ENCODE measurements at regions not wholly inside any gene's neighbourhood (a gene's known extent, or its start where the extent isn't known, plus 50 kb on each side); places are given as distances from the start of the nearest gene placed in this dataset.

DNA sequence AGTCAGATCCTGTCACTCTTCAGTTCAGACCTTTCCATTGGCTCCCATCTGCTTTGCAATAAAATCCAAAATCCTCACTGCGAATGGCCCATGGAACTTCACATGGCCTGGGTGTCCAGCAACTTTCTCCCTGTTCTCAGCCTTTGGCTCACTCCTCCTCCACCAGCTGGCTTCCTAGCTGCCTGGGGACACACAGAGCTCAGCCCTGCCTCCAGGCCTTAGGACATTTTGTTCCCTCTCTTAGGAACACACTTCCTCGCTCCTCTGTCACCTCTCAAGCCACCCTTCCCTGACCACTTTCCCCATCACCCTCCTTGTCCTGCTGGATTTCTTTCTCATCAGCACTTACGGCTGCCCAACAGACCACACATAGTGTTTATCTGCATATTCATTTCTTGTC, 419.6 kb downstream of the MED13L start:
- DNase-seq (ENCODE audit: low read depth), result no peak

- no peak for DNase-seq (ENCODE audit: low read depth)
Measured at GRCh38 chr12:115857160-115857920, 420.2 kb downstream of the MED13L start.

DNA sequence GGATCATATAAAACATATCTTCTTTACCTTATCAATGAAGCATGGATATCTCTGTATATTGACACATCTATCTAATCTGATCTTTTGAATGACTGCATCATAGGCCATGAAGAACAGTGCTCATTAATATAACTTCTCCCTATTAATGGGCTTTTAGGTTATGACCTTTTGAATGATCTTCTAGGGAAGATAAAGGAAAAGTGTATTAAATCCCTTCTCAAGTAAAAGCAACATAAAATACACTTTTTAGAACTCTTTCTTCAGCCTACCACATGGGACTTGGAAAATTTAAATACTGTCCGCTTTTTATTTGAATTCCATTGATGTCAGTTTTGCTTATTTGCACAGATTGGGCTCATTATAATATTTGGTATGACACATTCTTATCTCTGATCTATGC, 425.4 kb downstream of the MED13L start:
- no peak for DNase-seq (ENCODE audit: low read depth)

DNA sequence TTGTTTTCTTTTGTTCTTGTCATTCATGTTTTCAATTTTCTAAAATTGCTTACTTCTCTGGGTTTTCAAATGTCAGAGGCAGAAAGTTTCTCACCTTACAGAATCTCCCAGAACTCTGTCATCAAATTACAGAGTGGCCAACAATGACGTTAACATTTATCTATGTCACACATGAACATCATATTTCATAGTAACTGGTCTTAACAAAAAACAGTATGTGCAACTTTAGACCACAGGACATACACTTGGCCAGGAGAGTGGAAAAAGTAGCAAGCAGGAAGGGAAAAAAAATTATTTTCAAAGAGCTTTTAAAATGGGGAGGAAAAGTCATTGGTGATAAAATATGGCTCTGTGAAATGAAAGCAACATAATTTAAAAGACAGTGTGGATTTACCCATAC, 426.5 kb downstream of the MED13L start:
- DNase-seq (ENCODE audit: low read depth), result no peak

DNA sequence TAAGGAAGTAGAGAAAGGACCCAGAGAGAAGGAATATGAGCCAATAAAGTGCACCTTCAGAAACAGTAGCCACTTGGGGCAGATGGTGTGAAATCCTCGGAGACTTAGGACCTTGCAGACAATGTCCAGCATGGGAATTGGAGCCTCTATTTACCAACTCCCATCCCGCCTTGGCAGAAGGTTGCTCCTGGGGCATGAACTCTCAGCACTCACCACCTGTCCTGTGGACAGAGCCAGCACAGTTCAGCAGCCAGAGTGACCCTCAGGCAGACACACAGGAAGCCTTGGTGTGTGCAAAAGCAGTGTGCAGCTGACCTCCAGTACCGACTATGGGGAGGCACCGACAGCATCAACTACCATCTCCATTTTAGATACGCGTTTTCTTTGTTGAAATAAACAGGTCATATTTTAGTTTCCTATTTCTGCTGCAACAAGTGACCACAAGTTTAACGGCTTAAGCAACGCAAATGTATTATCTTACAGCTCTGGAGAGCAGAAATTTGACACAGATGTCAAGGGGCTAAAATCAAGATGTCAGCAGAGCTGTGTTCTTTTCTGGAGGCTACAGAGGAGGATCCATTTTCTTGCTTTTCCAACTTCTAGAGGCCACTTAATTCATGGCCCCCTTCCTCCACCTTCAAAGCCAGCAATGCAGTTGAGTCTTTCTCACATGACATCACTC, 428.1 kb downstream of the MED13L start:
- no peak for DNase-seq (ENCODE audit: low read depth)

DNA sequence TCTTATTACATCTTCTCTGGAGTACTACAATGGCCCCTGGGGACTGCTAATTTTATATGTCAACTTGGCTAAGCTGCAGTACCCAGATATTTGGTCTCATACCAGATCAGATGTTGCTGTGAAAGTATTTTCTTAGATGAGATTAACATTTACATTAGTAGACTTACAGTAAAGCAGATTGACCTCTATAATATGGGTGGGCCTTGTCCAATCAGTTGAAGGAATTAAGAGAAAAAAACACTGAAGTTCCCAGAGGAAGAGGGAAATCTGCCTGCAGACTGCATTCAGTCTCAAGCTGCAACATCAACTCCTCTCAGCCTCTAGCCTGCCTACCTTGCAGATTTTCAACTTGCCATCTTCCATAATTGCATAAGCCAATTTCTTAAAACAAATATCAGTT, 430.1 kb downstream of the MED13L start:
- DNase-seq (ENCODE audit: low read depth), result no peak

GRCh38 chr12:115846516-115846915, 431.0 kb downstream of the MED13L start:
- DNase-seq (ENCODE audit: low read depth), result no peak

DNA sequence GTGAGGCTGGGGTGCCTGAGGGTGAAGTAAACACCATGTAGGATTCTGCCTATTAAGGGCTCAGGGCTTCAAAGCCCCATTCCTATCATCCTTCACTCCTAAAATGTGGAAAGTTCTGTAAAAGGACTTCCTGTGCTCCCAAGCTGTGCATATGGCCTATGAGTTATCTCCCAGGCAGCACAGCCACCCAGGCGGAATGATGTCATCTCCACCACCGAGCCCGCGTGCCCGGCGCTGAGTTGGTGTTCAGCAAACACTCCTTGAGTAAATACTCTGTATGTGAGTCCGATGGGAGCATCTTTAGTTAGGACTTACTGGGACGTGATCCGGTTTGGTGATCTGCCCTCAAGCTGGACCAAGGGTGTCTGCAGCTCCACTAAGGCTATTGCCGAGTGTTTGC, 437.3 kb downstream of the MED13L start:
- no peak for DNase-seq (ENCODE audit: low read depth)

DNA sequence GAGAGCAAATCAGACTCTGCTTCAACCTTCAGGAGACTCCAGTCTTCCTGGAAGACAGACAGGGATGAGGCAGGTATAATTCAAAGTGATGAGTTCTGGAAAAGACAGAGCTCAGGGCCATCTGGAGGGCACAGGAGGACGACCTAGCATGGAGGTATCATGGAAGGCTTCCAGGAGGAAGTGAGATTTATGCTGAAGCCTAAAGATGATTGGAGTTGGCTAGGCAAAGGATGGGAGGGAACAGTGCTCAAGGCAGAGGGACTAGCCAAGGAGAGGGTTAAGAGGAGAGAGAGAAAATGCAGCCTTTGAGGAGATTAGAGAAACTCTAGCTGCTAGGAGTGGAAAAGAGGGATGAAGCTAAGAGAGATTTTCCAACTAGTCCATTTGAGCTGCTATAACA, 438.5 kb downstream of the MED13L start:
- DNase-seq (ENCODE audit: low read depth), result no peak

DNA sequence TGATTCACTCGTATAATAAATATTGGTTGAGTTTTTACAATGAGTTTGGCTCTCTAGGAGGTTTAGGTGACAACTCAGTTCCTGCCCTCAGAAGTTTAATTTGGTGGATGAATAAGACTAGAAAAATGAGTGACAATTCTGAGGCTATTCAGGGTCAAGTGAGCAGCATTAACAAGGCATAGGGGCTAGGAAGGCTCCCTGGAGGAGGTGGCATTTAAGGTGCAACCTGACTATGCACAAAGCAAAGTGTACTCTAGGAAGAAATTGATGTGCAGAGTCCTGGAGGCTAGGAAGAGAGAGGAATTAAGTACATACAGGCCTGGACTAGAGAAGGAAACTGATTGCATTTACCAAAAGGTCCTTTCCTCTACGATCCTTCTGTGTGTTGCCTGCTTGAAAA, 440.3 kb downstream of the MED13L start:
- DNase-seq (ENCODE audit: low read depth), result no peak

GRCh38 chr12:115835445-115835844, 442.0 kb downstream of the MED13L start:
- no peak for DNase-seq (ENCODE audit: low read depth)

GRCh38 chr12:115833704-115834103, 443.8 kb downstream of the MED13L start:
- DNase-seq (ENCODE audit: low read depth), result no peak

DNA sequence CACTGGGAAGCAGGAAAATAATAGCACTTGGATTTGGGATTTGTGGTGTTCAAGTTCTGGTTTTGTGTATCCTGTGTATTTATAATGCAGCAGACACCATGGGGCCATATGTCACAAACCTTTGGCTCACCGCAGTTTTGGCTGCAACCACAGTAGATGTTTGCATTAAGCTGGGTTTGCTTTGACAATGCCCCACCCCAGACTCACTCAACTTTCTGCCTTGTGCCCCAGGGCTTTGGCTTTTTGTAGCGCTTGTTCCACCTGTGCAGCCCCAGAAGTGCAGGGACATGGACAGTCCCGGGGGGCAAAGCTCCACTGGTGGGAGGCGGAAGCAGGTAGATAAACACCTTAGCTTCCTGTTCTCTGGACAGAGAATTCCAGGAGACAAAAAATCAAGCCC, 446.9 kb downstream of the MED13L start:
- no peak for DNase-seq (ENCODE audit: low read depth)

DNA sequence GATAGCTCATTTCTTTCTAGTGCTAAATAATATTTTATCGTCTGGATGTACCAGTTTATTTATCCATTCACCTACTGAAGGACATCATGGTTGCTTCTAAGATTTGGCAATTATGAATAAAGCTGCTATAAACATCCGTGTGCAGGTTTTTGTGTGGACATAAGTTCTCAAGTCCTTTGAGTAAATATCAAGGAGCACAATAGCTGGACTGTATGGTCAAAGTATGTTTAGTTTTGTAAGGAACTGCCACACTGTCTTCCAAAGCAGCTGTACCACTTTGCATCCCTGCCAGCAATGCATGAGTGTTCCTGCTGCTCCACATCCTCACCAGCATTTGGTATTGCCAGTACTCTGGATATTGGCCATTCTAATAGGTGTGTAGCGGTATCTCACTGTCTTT, 447.4 kb downstream of the MED13L start:
- DNase-seq (ENCODE audit: low read depth), result no peak

DNA sequence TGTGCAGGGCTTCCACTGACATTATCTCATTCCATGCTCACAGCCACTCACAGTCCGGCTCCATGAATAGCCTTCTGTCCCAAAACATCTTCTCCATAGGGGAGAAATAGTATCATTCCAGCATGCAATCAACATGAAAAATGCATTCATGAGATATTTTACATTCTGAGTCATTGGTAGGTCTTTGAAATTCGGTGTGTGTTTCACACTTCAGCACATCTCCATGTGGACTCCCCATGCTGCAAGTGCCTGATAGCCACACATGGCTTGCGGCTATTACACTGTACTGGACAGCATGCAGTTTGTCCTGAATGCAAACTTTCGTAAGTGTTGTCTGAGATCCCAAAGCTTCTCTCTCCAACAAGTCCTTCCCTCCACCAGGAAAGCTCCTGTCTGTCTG, 449.3 kb downstream of the MED13L start:
- no peak for DNase-seq (ENCODE audit: low read depth)

GRCh38 chr12:115824936-115825602, 452.4 kb downstream of the MED13L start:
- DNase-seq (ENCODE audit: low read depth), result no peak

- no peak for DNase-seq (ENCODE audit: low read depth)
Measured at GRCh38 chr12:115823635-115824034, 453.9 kb downstream of the MED13L start.

- no peak for DNase-seq (ENCODE audit: low read depth)
Measured at GRCh38 chr12:115820656-115821055, 456.8 kb downstream of the MED13L start.

DNA sequence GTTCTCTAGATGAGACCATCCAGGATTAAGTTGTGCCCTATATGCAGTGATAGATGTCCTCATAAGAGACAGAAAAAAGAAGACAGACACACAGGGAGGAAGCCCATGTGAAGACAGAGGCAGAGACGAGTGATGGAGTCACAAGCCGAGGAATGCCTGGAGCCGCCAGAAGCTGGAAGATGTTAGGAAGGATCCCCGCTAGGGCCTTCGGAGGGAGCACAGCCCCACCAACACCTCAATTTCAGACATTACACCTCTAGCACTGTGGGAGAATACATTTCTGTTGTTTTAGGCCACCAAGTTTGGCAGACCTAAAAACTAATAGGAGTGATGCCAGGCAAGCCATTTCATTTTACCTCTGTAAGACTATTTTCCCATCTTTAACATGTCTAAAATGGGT, 458.5 kb downstream of the MED13L start:
- no peak for DNase-seq (ENCODE audit: low read depth)

DNA sequence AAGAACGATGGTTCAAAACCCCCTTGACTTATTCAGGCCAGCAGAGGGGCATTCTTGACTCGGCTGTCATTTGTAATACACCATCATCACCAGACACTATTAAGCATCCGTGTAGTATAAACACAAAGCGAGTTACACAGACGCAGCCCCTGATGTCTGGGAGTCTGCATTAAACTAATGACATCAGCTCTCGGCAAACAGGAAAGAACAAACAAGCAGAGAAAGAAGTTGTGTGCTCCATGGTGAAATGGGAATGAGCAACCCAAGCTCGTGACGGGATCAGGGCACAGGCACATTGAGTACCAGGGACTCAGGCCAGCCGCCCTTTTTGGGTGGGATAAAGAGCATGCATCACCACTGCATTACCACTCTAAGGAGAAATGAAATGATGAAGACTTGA, 460.1 kb downstream of the MED13L start:
- DNase-seq (ENCODE audit: low read depth), result no peak

DNA sequence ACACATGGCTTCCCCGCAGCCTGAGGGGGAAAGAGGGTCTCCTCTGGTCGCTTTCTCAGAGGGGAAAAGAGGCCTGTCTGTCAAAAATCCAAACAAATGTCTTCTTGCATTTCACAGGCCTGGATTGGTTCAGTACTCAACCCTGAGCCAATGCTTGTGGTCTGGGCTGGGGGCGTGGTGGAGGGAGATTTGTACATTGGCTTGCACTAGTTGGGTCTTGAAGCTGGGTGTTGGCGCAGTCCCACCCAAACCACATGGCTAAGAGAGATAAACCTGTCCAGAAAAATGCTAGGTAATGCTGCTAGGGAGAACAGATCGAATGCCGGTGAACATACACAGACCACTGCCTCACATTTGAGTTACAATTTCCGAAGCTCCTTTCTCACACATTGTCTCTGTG, 461.6 kb downstream of the MED13L start:
- DNase-seq (ENCODE audit: low read depth), result no peak

- DNase-seq (ENCODE audit: low read depth), result no peak
Measured at GRCh38 chr12:115813256-115813655, 464.2 kb downstream of the MED13L start.

GRCh38 chr12:115811929-115812328, 465.6 kb downstream of the MED13L start:
- DNase-seq (ENCODE audit: low read depth), result no peak

Measured in T-helper 22 cell (primary cell).